ENCODE measurements at regions not wholly inside any gene's neighbourhood (a gene's known extent, or its start where the extent isn't known, plus 50 kb on each side); places are given as distances from the start of the nearest gene placed in this dataset.

DNA sequence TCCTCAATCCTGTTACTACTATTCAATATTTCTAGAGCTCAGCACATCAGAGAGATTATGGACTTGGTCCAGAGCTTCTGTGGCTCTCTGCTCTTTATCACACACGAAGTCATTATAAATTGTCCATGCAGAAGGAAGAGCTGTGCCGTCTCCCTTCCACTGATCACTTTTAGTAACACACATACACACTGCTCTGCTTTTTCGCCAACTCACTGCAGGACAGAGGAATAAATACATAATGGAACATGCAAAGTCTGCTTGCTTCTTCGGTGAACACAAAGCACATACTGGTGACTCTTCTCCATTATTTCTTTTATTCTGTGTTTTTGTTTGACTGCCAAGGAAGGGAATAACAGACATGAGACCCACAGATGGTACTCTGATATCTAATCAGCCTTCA, 1000.0 kb upstream of the TENM4 start:
- DNase-seq (ENCODE audit: low read depth, low spot score): no peak
- no peak for ATAC-seq
- no peak overlapping the region for H3K27ac ChIP-seq (ENCODE audit: control insufficient read depth, insufficient read depth)
- H3K9me3 ChIP-seq (replicated peaks; ENCODE audit: control insufficient read depth, insufficient read depth, low read length): no peaks in the 10 kb centered on the region
- no peak overlapping the region for H3K4me3 ChIP-seq
- no peak for FAIRE-seq
- H4K20me1 ChIP-seq (ENCODE audit: control insufficient read depth, insufficient read depth): no peaks in the 10 kb centered on the region
- ChIA-PET SMC1A (ENCODE audit: uncharacterized antibody, unreplicated experiment) (no interaction called here), CTCF (no interaction called here), POLR2A (no interaction called here), RAD21 (ENCODE audit: unreplicated experiment) (no interaction called here)
- H3K27me3 ChIP-seq (replicated peaks in 1 of 2; ENCODE audit: control insufficient read depth in 2 of 2, insufficient read depth in 2 of 2, low read length in 1 of 2): no peaks in the 10 kb centered on the region
- H3K79me2 ChIP-seq (ENCODE audit: control insufficient read depth, insufficient read depth, low read length): no peaks in the 10 kb centered on the region
- H3K36me3 ChIP-seq (ENCODE audit: control insufficient read depth in 2 of 2, insufficient read depth in 2 of 2, low read length in 1 of 2): no peaks in the 10 kb centered on the region
- intact Hi-C loops (cut with micrococcal nuclease; ENCODE audit: unreplicated experiment): no loop called here
- in situ Hi-C loops (cut with MboI): no loop called here
- H3K4me1 ChIP-seq (ENCODE audit: control insufficient read depth, insufficient read depth, low read length): no peaks in the 10 kb centered on the region
- no peak overlapping the region for H2AFZ ChIP-seq (ENCODE audit: control insufficient read depth, low read depth, low read length)
- H3K9ac ChIP-seq (ENCODE audit: control insufficient read depth, insufficient read depth, low read length): no peak overlapping the region
- no TSS peak for BruUV-seq (replicated peaks)
- H3K4me2 ChIP-seq (ENCODE audit: control insufficient read depth, insufficient read depth): no peak overlapping the region
- no peak for TF ChIP-seq EED (IDR thresholded peaks at IDR 0.05; ENCODE audit: low read depth)
- no peak for TF ChIP-seq SMARCA5 (IDR thresholded peaks at IDR 0.05)
- TF ChIP-seq ASH2L (IDR thresholded peaks at IDR 0.05; ENCODE audit: borderline replicate concordance, low read depth): no peak
- TF ChIP-seq JUND (IDR thresholded peaks at IDR 0.05; ENCODE audit: low read depth, low read length): no peak
- TF ChIP-seq NFXL1 (IDR thresholded peaks at IDR 0.05; ENCODE audit: borderline replicate concordance): no peak
- no peak for TF ChIP-seq HDAC2 (IDR thresholded peaks at IDR 0.05)
- TF ChIP-seq, protein P1, sequence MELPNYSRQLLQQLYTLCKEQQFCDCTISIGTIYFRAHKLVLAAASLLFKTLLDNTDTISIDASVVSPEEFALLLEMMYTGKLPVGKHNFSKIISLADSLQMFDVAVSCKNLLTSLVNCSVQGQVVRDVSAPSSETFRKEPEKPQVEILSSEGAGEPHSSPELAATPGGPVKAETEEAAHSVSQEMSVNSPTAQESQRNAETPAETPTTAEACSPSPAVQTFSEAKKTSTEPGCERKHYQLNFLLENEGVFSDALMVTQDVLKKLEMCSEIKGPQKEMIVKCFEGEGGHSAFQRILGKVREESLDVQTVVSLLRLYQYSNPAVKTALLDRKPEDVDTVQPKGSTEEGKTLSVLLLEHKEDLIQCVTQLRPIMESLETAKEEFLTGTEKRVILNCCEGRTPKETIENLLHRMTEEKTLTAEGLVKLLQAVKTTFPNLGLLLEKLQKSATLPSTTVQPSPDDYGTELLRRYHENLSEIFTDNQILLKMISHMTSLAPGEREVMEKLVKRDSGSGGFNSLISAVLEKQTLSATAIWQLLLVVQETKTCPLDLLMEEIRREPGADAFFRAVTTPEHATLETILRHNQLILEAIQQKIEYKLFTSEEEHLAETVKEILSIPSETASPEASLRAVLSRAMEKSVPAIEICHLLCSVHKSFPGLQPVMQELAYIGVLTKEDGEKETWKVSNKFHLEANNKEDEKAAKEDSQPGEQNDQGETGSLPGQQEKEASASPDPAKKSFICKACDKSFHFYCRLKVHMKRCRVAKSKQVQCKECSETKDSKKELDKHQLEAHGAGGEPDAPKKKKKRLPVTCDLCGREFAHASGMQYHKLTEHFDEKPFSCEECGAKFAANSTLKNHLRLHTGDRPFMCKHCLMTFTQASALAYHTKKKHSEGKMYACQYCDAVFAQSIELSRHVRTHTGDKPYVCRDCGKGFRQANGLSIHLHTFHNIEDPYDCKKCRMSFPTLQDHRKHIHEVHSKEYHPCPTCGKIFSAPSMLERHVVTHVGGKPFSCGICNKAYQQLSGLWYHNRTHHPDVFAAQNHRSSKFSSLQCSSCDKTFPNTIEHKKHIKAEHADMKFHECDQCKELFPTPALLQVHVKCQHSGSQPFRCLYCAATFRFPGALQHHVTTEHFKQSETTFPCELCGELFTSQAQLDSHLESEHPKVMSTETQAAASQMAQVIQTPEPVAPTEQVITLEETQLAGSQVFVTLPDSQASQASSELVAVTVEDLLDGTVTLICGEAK (IDR thresholded peaks at IDR 0.05; ENCODE audit: borderline replicate concordance): no peak
- TF ChIP-seq HDGF (IDR thresholded peaks at IDR 0.05): no peak
- no peak for TF ChIP-seq RELA (IDR thresholded peaks at IDR 0.05; ENCODE audit: borderline replicate concordance, partially characterized antibody)
- TF ChIP-seq, protein P2, sequence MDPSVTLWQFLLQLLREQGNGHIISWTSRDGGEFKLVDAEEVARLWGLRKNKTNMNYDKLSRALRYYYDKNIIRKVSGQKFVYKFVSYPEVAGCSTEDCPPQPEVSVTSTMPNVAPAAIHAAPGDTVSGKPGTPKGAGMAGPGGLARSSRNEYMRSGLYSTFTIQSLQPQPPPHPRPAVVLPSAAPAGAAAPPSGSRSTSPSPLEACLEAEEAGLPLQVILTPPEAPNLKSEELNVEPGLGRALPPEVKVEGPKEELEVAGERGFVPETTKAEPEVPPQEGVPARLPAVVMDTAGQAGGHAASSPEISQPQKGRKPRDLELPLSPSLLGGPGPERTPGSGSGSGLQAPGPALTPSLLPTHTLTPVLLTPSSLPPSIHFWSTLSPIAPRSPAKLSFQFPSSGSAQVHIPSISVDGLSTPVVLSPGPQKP (IDR thresholded peaks at IDR 0.05; ENCODE audit: low read depth, low read length): no peak
- no peak for TF ChIP-seq POLR2AphosphoS2 (IDR thresholded peaks at IDR 0.05; ENCODE audit: low read depth, low read length)
- no peak for TF ChIP-seq MLLT1 (IDR thresholded peaks at IDR 0.05)
- TF ChIP-seq RB1 (IDR thresholded peaks at IDR 0.05; ENCODE audit: borderline replicate concordance): no peak
- no peak for TF ChIP-seq ZNF207 (IDR thresholded peaks at IDR 0.05; ENCODE audit: borderline replicate concordance)
- no peak for TF ChIP-seq BMI1 (IDR thresholded peaks at IDR 0.05; ENCODE audit: borderline replicate concordance)
- TF ChIP-seq RAD51 (IDR thresholded peaks at IDR 0.05): no peak
- TF ChIP-seq MEF2A (IDR thresholded peaks at IDR 0.05; ENCODE audit: insufficient read depth, low read depth, low read length): no peak
- TF ChIP-seq KAT2A (conservative IDR thresholded peaks at IDR 0.05; ENCODE audit: control insufficient read depth, low read depth, low read length): no peak
- no peak for TF ChIP-seq BACH1 (IDR thresholded peaks at IDR 0.05; ENCODE audit: borderline replicate concordance)
- no peak for TF ChIP-seq POLR2A (IDR thresholded peaks at IDR 0.05; ENCODE audit: low read depth, low read length)
- 27% methylated on average over 4 of the region's 4 CpGs for WGBS (ENCODE audit: insufficient coverage, insufficient replicate concordance, low lambda C conversion rate, missing lambda C conversion rate)
